DOHH2 (cell line): ENCODE measurements at regions not wholly inside any gene's neighbourhood (a gene's known extent, or its start where the extent isn't known, plus 50 kb on each side); places are given as distances from the start of the nearest gene placed in this dataset.

ENCODE experiments used
- EZH2phosphoT487 ChIP-seq: fragments of 200-600 bp; sonication (generic); IDR thresholded peaks from 2 replicates; pipeline ENCODE4 v1.6.1; 2017; ENCODE audit warnings: borderline replicate concordance, mild to moderate bottlenecking, antibody characterized with exemption, low read length, moderate library complexity, mixed read lengths
- TF ChIP-seq, protein P1 (sequence below): fragments of 200-600 bp; sonication (generic); IDR thresholded peaks from one replicate; pipeline ENCODE4 v1.5.1; 2014; ENCODE audit warnings: antibody characterized with exemption, mild to moderate bottlenecking, low read depth, low read length; ENCODE audit not compliant: poor library complexity, severe bottlenecking

DNA sequence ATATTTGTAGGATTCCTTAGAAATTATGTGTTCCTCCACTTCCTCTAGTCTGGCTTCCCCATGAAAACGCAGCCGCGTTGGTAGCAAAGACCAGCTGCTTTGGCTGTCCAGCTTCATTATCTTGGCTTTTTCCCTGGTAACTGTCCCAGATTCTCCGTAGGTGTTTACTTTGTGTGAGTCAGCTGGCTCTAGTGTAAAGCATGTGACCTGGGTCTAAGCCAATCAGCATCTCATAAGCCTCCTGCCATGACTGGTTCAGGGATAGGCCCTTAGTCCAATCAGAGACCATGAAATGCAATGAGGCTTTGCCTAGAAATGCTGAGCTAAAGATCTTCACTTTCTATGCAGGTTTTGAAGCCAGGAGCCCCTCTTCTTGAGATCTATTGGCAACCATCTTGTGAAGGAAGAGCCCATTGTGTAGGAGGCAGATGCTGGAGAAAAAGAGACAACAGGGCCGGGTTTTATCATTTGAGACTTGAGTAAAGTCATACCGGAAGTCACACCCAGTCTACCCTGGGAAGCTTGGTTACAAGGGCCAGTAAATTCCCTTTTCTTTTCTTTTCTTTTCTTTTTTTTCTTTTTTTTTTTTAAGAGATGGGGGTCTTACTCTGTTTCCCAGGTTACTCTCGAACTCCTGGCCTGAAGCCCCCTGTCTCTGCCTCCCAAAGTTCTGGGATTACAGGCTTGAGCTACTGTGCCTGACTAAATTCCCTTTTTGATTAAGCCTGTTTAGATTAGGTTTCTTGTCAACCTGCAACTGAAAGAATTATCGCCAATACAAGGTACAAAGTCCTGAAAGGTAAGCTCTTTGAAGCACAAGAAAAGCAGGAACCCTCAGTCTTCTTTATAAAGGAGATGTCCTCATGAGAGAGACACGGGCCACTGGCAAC lies 256.5 kb upstream of the RREB1 start:
- TF ChIP-seq, protein P1, sequence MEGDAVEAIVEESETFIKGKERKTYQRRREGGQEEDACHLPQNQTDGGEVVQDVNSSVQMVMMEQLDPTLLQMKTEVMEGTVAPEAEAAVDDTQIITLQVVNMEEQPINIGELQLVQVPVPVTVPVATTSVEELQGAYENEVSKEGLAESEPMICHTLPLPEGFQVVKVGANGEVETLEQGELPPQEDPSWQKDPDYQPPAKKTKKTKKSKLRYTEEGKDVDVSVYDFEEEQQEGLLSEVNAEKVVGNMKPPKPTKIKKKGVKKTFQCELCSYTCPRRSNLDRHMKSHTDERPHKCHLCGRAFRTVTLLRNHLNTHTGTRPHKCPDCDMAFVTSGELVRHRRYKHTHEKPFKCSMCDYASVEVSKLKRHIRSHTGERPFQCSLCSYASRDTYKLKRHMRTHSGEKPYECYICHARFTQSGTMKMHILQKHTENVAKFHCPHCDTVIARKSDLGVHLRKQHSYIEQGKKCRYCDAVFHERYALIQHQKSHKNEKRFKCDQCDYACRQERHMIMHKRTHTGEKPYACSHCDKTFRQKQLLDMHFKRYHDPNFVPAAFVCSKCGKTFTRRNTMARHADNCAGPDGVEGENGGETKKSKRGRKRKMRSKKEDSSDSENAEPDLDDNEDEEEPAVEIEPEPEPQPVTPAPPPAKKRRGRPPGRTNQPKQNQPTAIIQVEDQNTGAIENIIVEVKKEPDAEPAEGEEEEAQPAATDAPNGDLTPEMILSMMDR = no peak
- TF ChIP-seq EZH2phosphoT487 = no peak
